G401 (cell line): ENCODE measurements at regions not wholly inside any gene's neighbourhood (a gene's known extent, or its start where the extent isn't known, plus 50 kb on each side); places are given as distances from the start of the nearest gene placed in this dataset.

Experiments used
- DNase-seq: peaks from one replicate; pipeline ENCODE4 v3.0.0-alpha.2; 2015; ENCODE audit warnings: low spot score
- in situ Hi-C: cut with HindIII; loops from 2 replicates; pipeline ENCODE4 v1.10.0; 2016; ENCODE audit warnings: low sequenced_read_pairs, mixed read lengths

DNA sequence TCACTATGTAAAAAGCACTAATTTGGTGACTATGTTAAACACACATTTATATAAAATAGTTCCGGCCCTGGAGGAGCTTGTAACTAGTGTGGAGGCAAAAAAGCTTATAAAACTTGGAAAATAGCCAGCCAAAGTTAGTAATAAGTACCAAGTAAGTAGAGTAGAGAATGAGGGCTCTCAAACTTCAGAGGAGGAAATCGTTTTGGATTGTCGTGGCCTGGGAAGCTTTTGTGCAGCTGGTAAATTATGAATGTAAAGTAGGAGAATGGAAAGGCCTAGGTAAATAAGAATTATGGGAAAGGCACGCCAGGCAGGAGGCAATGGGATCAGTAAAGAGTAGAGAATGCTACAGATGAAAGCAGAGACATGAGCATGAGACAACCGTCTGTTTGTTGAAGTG lies 832.7 kb upstream of the ZNF608 start:
- DNase-seq, result no peak
- in situ Hi-C loops, result no loop called here

GRCh38 chr5:125581311-125581710 lies 834.9 kb upstream of the ZNF608 start:
- no peak for DNase-seq
- in situ Hi-C loops, result no loop called here

DNA sequence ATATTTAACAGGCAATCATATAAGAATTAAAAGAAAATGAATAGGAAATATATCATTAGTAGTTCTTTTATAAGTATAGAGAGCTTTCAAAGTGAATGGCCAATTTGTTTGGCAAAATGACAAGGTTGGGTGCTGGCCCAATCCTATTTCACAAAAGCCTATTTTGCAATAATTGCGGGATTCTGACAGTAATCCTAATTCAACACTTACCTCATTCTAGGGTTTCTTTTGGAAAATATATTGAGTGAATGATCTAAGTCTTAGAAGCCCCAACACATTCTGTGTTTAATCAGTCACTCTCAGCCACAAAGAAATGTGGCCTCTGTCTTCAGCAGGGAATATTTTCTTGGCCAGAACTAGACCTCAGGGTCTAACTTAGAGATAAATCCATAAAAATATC lies 835.9 kb upstream of the ZNF608 start:
- DNase-seq, result no peak
- in situ Hi-C loops, result no loop called here

- peak; percentile 58 for DNase-seq
- in situ Hi-C loops, result no loop called here
These were observed 837.1 kb upstream of the ZNF608 start for GRCh38 chr5:125583321-125584139.

- in situ Hi-C loops, result no loop called here
- peak; percentile 67 for DNase-seq
These were observed 837.7 kb upstream of the ZNF608 start for GRCh38 chr5:125584140-125584520.

- DNase-seq, result no peak
- in situ Hi-C loops, result no loop called here
These were observed 835.6 kb upstream of the GRAMD2B start for GRCh38 chr5:125587631-125588030.

DNA sequence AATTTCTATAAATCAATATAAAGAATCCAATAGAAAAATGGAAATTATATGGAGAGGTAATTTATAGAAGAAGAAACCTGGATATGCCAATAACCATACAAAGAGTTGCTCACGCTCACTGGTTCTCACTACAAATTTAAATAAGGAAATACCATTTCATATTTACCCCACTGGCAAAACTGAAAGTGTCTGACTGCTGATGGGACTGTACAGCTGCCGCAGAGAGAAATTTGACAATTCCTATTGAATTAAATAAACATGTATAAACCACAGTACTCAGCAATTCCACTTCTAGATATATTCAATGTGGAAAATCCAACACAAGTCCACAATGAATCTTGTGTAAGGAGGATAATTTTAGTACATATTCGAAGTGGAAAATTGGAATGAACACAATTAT lies 830.4 kb upstream of the GRAMD2B start:
- no peak for DNase-seq
- in situ Hi-C loops, result no loop called here

- in situ Hi-C loops, result no loop called here
- no peak for DNase-seq
These were observed 828.1 kb upstream of the GRAMD2B start for GRCh38 chr5:125595095-125595494.

DNA sequence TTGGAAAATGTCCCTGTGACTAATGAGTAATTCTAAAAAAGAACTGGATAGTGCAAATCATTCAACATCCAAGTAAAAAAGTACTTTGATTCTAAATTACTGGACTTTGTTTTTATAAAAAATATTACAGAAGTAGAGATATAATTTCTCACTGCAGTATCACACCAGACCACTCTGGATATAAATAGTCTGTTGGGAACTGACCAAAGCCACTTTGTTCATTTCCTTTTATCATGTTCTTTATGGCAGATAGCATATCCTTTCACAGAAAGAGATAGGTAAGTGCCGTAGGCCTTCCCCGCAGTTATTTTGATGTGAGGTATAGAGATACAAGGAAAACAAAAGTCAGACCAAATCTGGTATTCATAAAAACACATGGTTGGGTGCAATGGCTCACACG lies 827.4 kb upstream of the GRAMD2B start:
- DNase-seq, result no peak
- in situ Hi-C loops, result no loop called here

GRCh38 chr5:125597338-125597737 lies 825.9 kb upstream of the GRAMD2B start:
- in situ Hi-C loops, result no loop called here

DNA sequence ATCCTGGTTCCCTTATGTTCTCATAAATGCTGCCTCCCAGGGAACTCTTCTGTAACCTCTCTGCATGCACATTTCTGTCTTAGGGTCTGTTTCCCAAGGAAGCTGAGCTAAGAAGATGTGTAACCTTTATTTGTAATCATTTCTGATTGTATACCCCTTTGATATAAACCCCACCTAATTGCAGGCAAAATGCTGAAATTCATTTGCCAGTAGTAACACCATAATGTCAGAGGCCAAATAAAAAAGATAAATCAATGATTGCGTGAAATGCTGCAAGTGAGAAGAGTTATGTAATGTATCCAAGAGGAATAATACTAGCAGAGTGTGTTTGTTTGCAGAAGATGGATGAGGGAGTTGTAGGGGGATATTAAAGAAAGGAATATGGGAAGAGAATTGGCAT lies 822.6 kb upstream of the GRAMD2B start:
- no peak for DNase-seq
- in situ Hi-C loops, result no loop called here

More at GRCh38 chr5:125597338-125597737, 825.9 kb upstream of the GRAMD2B start:
- DNase-seq, result no peak

GRCh38 chr5:125602184-125602583 lies 821.0 kb upstream of the GRAMD2B start:
- DNase-seq, result no peak
- in situ Hi-C loops, result no loop called here

GRCh38 chr5:125603321-125603720 lies 819.9 kb upstream of the GRAMD2B start:
- no peak for DNase-seq
- in situ Hi-C loops, result no loop called here

GRCh38 chr5:125604104-125604503 lies 819.1 kb upstream of the GRAMD2B start:
- in situ Hi-C loops, result no loop called here
- no peak for DNase-seq

DNA sequence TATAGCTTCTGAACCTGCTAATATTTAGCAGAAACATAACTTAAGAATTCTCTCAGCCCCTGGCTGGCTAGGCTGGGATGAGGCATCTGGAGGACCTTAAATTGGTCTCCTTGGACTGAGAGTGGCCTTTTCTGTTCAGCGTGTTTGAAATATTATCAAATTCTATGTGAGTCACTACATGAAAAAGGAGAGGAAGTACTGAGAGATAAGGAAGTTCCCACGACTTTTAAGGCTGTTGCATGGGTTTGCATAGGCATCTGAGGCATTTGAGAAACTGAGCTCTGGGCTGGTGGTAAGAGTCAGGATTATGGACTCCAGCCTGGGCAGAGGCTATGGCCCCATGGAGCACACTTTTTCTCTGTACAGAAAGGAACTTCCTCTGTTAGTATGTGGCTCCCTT lies 816.2 kb upstream of the GRAMD2B start:
- DNase-seq, result no peak
- in situ Hi-C loops, result no loop called here

GRCh38 chr5:125609011-125609410 lies 814.2 kb upstream of the GRAMD2B start:
- DNase-seq, result no peak
- in situ Hi-C loops, result no loop called here

GRCh38 chr5:125610892-125611291 lies 812.3 kb upstream of the GRAMD2B start:
- no peak for DNase-seq
- in situ Hi-C loops, result no loop called here

- no peak for DNase-seq
- in situ Hi-C loops, result no loop called here
These were observed 811.7 kb upstream of the GRAMD2B start for GRCh38 chr5:125611541-125611940.

DNA sequence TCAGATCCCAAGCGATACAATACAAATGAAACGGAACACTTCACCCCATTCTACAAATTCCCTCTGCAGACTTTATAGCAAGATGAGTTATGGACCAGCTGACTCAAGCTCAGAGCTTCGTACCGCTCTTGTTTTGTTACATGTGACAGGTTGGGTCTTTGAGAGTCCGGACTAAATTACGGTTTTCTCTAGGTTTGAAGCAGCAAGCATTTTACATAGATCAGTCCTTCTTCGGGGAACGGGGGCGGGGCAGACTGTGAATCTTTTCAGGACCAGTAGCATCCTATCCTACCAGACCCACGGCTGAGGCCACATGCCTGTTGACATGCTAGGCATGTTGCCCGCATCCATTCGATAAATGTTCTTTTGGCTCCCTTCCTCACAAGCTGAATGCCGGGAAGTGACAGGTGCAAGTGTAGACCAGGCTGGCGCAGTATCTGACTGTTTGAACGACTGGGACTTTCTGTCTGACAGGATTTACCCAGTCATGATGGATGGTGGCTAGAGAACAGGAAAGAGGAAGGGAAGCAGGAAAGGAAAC lies 811.0 kb upstream of the GRAMD2B start:
- in situ Hi-C loops, result no loop called here
- DNase-seq, result peak; percentile 88

DNA sequence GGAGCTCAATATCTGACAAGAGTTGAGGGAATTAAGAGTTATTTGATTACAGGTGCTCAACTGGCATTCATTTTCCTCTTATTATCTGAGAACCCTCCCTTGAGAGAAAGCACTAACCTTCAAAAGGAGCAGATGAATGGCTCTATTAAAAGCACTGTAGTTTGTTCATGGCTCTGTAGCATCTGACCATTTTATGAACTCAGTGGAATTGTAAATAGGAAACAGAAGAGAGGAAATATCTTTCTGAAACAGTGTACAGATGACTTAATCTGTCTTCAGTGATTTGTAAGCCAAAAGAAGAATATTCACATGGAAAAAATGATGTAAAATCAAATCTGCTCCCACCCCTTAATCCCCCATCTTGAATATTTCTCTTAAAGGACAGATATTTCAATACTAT lies 810.4 kb upstream of the GRAMD2B start:
- DNase-seq, result no peak
- in situ Hi-C loops, result no loop called here

DNA sequence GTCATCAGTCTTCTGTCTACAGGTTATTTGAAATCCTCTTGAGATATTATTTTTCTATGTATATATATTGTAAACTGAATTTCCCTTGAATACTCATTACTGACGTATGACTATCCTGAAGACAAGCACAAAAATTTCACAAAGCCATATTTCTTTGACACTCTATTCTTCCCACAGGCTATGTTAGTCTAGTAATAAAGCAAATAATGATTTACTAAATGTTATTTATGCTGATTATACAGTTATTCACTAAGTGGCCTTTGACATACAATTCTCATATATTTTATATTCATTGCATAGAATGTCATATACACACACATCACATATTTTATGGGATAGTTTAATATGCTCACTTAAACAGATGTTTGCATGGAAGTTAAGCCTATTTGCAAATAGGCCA lies 793.0 kb upstream of the GRAMD2B start:
- DNase-seq, result no peak
- in situ Hi-C loops, result no loop called here
